Loucy (cell line): ENCODE measurements at regions not wholly inside any gene's neighbourhood (a gene's known extent, or its start where the extent isn't known, plus 50 kb on each side); places are given as distances from the start of the nearest gene placed in this dataset.

Experiments used
- H2AFZ ChIP-seq: fragments of 200-600 bp; sonication (generic); 2 replicates; pipeline ENCODE4 v1.6.0; 2016; ENCODE audit warnings: antibody characterized with exemption, mild to moderate bottlenecking, low read length, moderate library complexity
- H3F3A ChIP-seq: fragments of 200-600 bp; 2 replicates; pipeline ENCODE4 v1.6.0; 2016; ENCODE audit warnings: antibody characterized with exemption, low read depth, mild to moderate bottlenecking
- H3K27me3 ChIP-seq: fragments of 200-600 bp; sonication (generic); 2 replicates; pipeline ENCODE4 v1.6.1; 2014; ENCODE audit warnings: low read length, mild to moderate bottlenecking; ENCODE audit not compliant: insufficient read depth, poor library complexity, severe bottlenecking
- H3K36me3 ChIP-seq: fragments of 200-600 bp; sonication (generic); 2 replicates; pipeline ENCODE4 v1.6.1; 2016; ENCODE audit warnings: low read length; ENCODE audit not compliant: insufficient read depth
- H3K4me1 ChIP-seq: fragments of 200-600 bp; sonication (generic); 2 replicates; pipeline ENCODE4 v1.5.1; 2014; ENCODE audit warnings: low read length, mild to moderate bottlenecking; ENCODE audit not compliant: insufficient read depth, poor library complexity, severe bottlenecking
- H3K4me2 ChIP-seq: fragments of 200-600 bp; sonication (generic); 2 replicates; pipeline ENCODE4 v1.6.0; 2014; ENCODE audit warnings: antibody characterized with exemption, low read length, low read depth, mild to moderate bottlenecking; ENCODE audit not compliant: poor library complexity, severe bottlenecking
- H3K4me3 ChIP-seq: fragments of 200-600 bp; sonication (generic); 2 replicates; pipeline ENCODE4 v1.5.1; 2014; ENCODE audit warnings: low read length, mild to moderate bottlenecking, mixed read lengths; ENCODE audit not compliant: poor library complexity, severe bottlenecking
- H3K79me2 ChIP-seq: fragments of 200-600 bp; sonication (generic); 2 replicates; pipeline ENCODE4 v1.6.1; 2014; ENCODE audit warnings: low read length; ENCODE audit not compliant: insufficient read depth
- H3K9ac ChIP-seq: fragments of 200-600 bp; sonication (generic); 2 replicates; pipeline ENCODE4 v1.6.0; 2014; ENCODE audit warnings: mild to moderate bottlenecking, low read depth, low read length, moderate library complexity; ENCODE audit not compliant: poor library complexity, severe bottlenecking
- H3K9me2 ChIP-seq: fragments of 200-600 bp; sonication (generic); replicated peaks from 2 replicates; pipeline ENCODE4 v1.6.1; 2016; ENCODE audit warnings: low read depth, low read length, mixed read lengths
- H3K9me3 ChIP-seq: fragments of 200-600 bp; sonication (generic); 2 replicates; pipeline ENCODE4 v1.6.1; 2014; ENCODE audit warnings: mild to moderate bottlenecking, antibody characterized with exemption, low read length, low read depth; ENCODE audit not compliant: insufficient read depth
- H4K20me1 ChIP-seq: fragments of 200-600 bp; sonication (generic); 2 replicates; pipeline ENCODE4 v1.6.0; 2014; ENCODE audit warnings: antibody characterized with exemption, low read length, mild to moderate bottlenecking; ENCODE audit not compliant: insufficient read depth, poor library complexity, severe bottlenecking
- CTCF ChIP-seq: fragments of 200-600 bp; sonication (generic); conservative IDR thresholded peaks from 2 replicates; pipeline ENCODE4 v1.5.1; 2014; ENCODE audit warnings: mild to moderate bottlenecking, antibody characterized with exemption, low read length
- EZH2phosphoT487 ChIP-seq: fragments of 200-600 bp; IDR thresholded peaks from 2 replicates; pipeline ENCODE4 v1.6.1; 2018; ENCODE audit warnings: antibody characterized with exemption, mild to moderate bottlenecking, moderate library complexity, borderline replicate concordance

- Histone ChIP-seq H4K20me1 (no peaks in the 10 kb centered on the region), H3K4me3 (no peak overlapping the region), H3F3A (no peaks in the 10 kb centered on the region), H2AFZ (no peak overlapping the region), H3K79me2 (no peaks in the 10 kb centered on the region), H3K4me1 (no peaks in the 10 kb centered on the region), H3K4me2 (no peak overlapping the region), H3K9me2 (no peaks in the 10 kb centered on the region), H3K9ac (no peak overlapping the region), H3K27me3 (no peaks in the 10 kb centered on the region), H3K9me3 (no peaks in the 10 kb centered on the region), H3K36me3 (no peaks in the 10 kb centered on the region)
- TF ChIP-seq CTCF (no peak), EZH2phosphoT487 (no peak)
Observed at GRCh38 chr2:23241611-23242245, 143.3 kb upstream of the KLHL29 start.

GRCh38 chr2:23243073-23243659 is 141.8 kb upstream of the KLHL29 start:
- H3K9me3 ChIP-seq = no peaks in the 10 kb centered on the region
- H2AFZ ChIP-seq = no peak overlapping the region
- no peak overlapping the region for H3K9ac ChIP-seq
- no peaks in the 10 kb centered on the region for H4K20me1 ChIP-seq
- no peak overlapping the region for H3K4me2 ChIP-seq
- H3K4me1 ChIP-seq = no peaks in the 10 kb centered on the region
- H3K9me2 ChIP-seq = no peaks in the 10 kb centered on the region
- TF ChIP-seq CTCF (no peak), EZH2phosphoT487 (no peak)
- H3K79me2 ChIP-seq = no peaks in the 10 kb centered on the region
- H3F3A ChIP-seq = no peaks in the 10 kb centered on the region
- H3K36me3 ChIP-seq = no peaks in the 10 kb centered on the region
- no peak overlapping the region for H3K4me3 ChIP-seq
- no peaks in the 10 kb centered on the region for H3K27me3 ChIP-seq

GRCh38 chr2:23244617-23245016 is 140.4 kb upstream of the KLHL29 start:
- no peaks in the 10 kb centered on the region for H4K20me1 ChIP-seq
- H3K4me1 ChIP-seq = no peaks in the 10 kb centered on the region
- no peak overlapping the region for H3K4me3 ChIP-seq
- H3K36me3 ChIP-seq = no peaks in the 10 kb centered on the region
- no peak for TF ChIP-seq EZH2phosphoT487
- TF ChIP-seq CTCF = no peak
- no peaks in the 10 kb centered on the region for H3K79me2 ChIP-seq
- H3K4me2 ChIP-seq = no peak overlapping the region
- no peak overlapping the region for H2AFZ ChIP-seq
- no peaks in the 10 kb centered on the region for H3K27me3 ChIP-seq
- no peaks in the 10 kb centered on the region for H3K9me2 ChIP-seq
- H3K9me3 ChIP-seq = no peaks in the 10 kb centered on the region
- H3F3A ChIP-seq = no peaks in the 10 kb centered on the region
- H3K9ac ChIP-seq = no peak overlapping the region
